ENCODE measurements at regions not wholly inside any gene's neighbourhood (a gene's known extent, or its start where the extent isn't known, plus 50 kb on each side); places are given as distances from the start of the nearest gene placed in this dataset.
"Not testable (repeated sequence)": the region's sequence is repeated elsewhere in the genome, so short reads cannot be mapped to it uniquely, and the experiment has no call there.

DNA sequence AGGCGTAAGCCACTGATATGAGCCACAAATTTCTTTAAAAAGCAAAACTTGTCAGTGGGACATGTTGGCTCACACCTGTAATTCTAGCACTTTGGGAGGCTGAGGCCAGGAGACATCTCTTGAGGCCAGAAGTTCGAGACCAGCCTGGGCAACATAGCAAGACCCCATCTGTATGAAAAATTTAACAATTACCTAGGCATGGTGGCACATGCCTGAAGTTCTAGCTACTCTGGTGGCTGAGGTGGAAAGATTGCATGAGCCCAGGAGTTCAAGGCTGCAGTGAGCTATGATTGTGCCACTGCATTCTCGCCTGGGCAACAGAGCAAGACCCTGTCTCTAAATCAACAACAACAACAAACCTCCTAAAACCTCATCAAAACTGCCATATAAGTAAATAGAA, 147.6 kb upstream of the BARHL2 start:
- DNase-seq (ENCODE audit: low read depth), result no peak

DNA sequence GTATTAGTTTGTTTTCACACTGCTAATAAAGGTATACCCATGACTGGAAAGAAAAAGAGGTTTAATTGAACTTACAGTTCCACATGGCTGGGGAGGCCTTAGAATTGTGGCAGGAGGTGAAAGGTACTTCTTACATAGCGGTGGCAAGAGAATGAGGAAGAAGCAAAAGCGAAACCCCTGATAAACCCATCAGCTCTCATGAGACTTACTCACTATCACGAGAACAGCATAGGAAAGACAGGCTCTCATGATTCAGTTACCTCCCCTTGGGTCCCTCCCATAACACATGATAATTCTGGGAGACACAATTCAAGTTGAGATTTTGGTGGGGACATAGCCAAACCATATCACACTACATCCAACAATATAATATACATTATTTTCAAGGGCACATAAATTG, 145.7 kb upstream of the BARHL2 start:
- no peak for DNase-seq (ENCODE audit: low read depth)

DNA sequence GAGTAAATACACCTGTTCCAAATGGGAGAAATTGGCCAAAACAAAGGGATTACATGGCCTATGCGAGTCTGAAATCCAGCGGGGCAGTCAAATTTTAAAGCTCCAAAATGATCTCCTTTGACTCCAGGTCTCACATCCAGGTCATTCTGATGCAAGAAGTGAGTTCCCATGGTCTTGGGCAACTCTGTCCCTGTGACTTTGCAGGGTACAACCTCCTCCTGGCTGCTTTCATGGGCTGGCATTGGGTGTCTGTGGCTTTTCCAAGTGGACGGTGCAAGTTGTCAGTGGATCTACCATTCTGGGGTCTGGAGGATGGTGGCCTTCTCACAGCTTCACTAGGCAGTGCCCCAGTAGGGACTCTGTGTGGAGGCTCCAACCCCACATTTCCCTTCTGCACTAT, 144.3 kb upstream of the BARHL2 start:
- not testable (repeated sequence) for DNase-seq (ENCODE audit: low read depth)

DNA sequence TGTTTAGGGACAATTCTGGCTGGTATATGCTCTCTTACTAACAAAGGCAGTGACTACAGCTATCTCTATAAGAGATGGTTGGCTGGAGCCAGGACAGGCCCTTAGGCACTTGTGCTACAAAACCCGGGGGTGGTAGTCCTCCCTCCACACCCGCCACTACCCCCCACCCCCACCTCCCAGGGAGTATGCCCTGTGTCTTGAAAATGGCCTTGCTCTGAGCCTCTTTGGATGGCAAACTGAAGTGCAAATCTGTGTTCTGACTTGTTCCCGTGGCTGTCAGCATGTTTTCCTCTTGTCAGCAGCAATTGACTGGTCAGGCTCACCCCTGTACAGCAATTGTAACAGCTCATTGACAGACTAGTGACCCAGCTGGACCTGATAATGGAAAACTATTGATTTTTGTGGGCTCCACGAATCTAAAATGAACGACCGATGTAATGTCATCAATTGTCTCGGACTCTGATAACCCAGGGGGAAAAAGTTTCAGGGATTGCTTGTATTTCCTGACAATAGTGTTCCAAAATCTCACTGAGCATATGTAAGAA, 139.4 kb upstream of the BARHL2 start:
- no peak for DNase-seq (ENCODE audit: low read depth)

DNA sequence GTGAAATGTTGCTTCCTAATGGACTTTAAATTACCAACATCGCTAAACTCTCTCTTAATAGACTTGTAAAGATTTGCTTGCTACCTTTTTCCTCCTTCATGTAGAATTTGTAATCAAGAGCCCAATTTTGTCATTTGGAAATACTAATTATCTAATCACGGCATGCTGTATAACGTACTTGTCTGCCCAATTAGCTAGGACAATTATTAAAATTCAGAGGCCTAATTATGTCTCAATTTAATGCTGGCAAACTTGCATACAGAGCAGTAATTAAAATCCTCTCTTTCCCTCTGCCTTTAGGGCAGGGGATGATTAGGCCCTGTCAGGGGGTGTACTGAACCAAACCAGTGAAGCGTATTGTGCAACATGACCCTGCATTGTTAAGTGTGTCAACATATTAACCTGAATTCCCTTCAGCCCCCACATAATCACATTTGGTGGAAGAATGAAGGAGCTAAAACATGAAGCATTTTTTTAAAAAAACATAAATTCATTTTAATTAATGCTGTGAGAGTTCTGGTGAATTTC, 137.4 kb upstream of the BARHL2 start:
- DNase-seq (ENCODE audit: low read depth), result no peak

DNA sequence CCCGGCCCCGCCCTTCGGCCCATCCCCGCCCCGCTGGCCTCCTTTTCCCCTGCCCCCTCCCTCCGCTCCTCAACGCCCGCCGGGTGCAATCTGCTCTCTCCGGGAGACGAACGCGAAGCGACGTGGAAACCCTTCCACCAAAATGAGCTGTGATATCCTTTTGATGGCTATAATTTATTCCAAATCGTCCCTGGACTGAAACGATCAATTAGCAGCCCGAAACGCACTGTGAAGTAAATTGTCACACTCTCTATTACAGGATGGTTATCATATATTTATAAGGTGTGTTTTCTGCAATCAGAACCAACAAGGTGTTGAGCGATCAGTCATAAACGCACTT, 134.6 kb upstream of the BARHL2 start:
- DNase-seq (ENCODE audit: low read depth), result no peak

DNA sequence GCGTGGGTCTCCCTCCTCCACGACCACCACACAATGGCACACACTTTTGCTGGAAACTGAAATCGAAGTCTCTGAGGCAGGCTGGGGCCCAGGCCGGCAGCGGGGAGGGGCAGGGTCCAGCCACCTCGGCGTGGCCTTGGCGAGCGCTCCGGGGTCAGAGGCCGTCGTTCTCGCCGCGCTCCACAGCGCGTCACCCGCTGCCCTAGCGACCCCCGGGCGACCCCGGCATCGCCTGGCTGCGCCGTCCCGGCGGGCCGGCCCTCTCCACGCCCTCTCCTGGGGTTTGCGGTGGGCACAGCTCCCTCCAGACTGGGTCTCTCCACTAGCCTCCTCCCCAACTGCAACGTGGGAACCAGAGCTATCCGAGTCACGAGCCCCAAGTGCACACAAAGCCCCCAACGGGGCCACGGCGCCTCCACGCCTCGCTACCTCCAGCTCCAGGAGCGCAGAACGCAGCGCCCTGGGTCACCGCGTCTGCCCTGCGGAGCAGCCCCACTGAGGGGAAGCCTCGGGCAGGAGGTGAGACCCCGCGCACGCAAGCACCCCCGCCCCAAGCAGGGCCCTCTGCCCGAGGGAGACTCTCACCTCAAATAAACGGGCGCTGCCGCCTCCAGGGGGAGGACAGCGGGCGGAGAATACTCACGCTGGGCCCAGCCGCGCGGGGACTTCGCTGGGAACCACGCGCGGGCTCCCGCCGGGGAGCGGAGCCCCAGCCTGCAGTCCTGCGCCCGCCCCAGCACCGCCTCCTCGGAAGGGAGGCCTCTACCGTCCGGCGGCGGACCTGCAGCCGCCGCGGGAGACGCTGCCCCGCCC, 134.0 kb upstream of the BARHL2 start:
- DNase-seq (ENCODE audit: low read depth), result peak; percentile 39

DNA sequence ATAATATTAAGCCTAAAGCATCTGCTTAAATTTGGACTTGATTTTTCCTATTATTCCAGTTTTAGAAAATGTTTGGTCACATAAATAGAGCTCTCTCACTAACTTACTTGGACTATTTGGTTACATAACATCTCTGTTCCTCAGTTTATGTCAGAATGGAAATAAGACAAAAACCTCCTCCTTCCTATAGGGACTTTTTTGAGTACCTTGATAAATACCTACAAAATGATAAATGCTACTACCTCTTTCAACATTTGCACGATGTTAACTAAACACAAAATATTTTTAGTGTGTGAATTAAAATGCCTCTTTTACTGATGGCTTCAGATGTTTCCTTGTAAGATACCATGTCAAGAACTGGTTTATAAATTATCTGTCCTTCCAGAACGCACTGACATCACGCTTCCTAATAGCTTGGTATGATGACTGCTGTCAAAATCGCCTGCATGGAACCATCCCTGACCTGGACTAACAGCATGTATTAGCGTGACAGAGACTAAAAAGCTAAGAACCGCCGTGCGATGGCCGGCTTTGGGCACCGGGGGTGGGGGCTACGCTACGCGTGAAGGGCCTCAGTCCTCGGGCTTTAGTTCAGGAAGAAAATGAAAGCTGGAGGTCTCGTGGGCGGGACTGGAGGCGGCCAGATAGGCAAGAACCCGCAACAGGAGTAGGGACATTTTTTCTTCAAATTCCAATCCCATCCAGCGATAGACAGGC, 133.2 kb upstream of the BARHL2 start:
- DNase-seq (ENCODE audit: low read depth), result no peak

DNA sequence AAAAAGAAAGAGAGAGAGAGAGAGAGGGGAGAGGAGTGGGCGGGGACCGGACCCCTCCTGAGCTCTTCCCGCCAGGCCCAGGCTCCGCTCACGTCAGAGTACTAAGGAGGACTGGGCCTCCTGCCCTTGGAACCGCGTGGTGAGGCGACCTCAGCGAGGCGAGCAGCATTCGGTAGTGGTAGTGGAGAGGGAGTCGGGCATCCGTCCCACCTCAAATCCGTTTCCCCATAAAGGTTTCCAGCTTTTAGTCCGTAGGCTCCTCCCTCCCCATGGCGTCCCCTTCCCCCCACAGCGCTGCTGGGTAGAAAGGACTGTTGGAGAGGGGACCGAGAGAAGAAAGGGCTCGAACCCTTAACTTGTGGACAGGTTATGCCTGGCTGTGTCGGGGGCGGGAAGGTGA, 124.4 kb upstream of the BARHL2 start:
- no peak for DNase-seq (ENCODE audit: low read depth)

DNA sequence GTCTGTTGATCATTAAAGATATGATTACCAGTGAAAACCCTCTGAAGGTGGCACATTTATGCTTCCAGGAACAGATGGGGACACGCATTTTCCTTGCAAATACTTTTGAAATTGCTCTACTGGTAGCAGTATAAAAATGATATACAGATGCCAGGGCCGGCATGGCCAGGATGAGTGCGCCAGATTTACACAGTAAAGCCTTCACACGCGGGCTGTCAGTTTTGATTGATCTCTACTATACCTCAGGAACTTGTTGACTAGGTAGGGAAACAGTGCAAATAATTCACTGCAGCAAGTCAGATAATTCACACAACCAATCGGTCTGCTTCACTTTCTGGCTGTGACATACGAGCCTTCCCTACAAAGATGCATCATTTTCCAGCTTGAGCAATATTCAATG, 123.2 kb upstream of the BARHL2 start:
- DNase-seq (ENCODE audit: low read depth), result no peak

DNA sequence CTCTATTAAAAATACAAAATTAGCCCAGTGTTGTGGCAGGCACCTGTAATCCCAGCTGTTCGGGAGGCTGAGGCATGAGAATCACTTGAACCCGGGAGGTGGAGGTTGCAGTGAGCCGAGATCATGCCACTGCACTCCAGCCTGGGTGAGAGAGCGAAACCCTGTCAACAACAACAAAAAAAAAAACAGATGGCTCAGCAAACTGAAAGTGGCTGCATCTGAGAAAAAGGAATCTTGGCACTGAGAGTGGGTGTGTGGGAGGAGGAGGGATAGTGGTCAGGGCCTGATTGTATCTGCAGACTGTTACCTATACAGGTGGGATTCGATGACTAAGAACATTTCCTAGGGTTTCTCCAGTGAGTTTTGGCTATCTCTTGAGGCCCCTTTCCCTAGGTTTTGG, 122.2 kb upstream of the BARHL2 start:
- DNase-seq (ENCODE audit: low read depth), result no peak

DNA sequence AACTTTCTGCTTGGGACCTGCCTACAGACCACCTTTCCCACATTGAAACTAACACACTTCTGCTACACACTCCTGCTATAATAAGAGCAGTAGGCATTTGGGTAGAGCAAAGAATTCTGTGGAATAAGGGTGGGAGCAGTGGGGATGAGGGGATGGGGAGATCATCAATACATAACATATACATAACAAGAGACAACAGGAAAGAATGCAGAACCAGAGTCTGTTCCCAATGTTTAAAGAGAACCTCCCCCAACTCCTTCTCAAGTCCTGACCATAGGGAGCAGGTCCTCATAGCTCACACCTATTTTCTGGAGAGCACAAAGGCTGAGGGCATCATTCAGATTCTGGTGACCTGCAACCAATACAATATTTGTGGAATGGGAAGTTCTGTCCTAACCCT, 121.6 kb upstream of the BARHL2 start:
- no peak for DNase-seq (ENCODE audit: low read depth)

DNA sequence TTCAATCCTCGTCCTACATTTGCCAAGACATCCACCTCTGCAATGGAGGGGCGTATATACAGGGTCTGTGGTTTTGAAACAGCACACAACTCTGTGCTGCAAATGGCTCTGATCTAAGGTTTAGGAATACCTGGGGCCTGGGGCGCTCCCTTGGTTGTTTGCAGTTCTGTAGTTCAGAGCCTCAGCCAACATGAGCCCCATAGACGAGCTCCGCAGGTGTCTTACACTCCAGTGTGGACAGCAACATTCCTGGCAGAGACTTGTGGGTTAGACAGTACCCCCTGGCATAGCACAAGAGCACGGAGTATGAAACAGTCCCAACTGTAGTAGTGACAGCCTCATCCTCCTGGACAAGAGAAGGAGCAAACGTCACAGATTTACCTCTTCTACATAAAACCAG, 120.3 kb upstream of the BARHL2 start:
- no peak for DNase-seq (ENCODE audit: low read depth)

DNA sequence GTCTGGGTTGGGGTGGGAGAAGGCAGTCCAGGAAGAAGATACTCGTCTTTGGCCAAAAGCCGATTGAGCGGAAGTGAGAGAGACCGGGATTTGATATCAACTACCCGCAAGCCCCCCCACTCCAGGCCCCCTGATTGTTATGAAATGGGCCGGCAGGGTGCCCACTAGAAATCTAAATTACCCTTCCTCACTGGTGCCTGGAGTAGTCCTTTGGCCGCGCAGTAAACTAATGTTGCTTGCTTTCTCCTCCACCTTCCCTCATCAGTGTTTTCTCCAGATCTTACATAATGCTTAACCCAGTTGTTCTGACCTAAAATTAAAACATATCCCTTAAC, 119.2 kb upstream of the BARHL2 start:
- no peak for DNase-seq (ENCODE audit: low read depth)

DNA sequence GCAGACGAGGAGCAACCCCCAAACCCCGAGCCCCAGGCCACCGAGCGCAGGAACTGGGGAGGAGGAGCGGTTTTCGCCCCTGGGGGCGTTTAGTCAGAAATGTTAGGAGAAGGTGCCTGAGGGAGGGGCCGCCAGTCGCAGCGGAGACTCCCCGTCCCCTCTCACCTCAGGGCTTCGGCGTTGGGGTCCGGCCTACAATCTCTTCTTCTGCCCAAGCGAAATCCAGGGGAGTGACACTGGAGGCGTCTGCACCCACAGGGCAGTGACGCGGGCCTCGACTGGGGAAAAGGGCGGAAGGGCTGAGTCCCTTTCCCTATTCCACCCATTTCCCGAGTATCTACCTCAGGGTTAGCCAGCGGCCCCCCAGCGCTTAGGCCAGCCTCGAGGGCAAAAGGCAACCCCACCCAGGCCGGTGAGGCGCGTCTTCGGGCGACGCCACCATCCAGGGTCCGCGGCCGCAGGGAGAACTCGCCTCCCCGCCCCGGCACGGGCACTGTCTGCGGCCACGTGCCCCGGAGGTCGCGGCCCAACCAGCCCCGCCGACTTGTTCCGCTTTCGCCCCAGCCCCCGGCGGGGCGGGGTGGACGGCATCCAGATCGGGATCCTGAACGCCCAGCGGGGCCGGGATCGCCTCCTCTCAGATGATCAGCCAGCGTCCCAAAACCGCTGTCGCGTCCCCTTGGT, 118.7 kb upstream of the BARHL2 start:
- no peak for DNase-seq (ENCODE audit: low read depth)

DNA sequence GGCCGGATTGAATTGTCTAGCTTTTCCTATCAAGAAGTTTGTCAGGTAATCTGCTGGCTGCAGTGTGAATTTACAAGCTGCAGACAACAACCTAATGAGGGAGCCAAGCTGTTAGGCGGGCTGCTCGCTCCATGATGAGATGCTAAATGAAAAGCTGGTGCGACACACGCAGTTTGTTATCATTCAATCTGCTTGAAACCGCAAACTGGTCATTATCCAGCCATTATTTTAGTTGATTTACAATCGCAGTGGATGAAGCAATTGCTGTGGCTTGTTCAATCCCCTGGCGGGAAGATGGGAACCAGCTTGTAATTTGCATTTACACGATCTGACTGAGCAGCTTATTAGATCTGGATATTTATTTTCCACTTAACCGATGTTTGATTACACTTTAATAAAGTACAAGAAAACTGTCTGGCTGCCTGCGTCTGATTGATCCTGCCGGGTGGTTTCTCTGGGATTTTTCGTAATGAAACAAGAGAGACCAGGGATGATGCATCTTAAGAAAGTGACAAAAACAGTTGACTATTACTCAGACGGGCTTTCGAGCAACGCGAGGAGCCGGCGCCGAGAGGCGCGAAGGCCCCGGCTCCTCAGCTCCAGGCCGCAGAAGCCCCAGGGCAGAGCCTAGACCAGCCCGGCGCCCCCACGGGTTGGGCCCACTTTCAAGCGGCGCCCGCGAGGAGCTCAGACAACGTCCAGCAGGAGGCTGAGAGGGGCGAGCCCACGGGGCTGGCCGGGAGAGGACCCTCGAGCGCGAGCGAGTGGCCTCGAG, 118.0 kb upstream of the BARHL2 start:
- DNase-seq (ENCODE audit: low read depth), result no peak

DNA sequence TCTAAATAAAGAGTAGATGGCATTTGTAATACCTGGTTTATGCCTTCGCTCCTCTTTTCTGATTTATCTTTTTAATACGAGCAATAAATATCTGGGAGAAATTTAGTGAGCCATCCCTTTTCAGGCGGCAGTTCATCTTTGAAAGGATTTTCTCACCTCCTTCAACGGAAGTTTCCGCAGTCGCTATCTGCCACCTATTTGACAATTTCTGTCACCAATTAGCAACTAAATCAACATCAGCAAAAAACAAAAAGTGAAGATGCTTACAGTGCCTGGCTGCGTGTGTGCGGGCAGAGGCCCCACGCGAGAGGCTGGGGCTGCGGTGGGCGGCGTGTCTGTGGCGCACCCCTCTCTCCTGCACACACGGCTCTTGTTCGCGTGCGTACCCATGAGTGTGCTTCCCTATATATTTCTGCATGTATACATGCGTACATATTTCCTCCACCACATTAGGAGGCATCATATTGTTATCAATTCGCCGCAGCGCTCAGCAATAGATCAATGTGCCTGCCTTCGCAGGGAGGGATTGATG, 117.3 kb upstream of the BARHL2 start:
- no peak for DNase-seq (ENCODE audit: low read depth)

DNA sequence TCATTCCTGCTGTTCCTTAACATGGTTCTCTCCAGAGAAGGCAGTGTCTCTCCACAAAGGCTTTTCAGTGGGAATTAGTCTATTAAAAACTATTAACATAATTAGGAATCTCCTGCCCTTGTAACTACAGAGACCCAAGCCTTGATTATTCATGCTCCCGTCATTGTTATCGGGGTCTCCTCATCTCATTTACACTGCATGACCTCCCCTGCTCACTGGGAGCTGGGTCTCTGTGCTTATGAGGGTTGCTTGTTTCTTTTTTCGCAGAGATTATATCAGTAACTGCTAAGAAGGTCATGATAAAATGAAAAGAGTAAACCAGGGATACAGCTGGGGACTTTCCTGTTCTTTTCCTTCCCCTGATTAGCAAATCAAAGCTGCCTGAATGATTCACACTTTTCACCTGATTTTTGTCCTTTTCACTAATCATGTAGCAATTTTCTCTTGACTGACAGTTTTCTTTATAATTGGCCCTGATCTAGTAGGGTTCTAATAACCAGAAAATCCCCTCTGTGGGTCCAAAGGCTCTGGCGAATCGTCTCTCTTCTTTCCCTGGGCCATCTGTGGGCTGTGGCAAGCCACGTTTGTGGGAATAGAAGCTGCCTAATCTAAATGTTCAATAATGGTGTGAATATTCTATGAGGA, 116.5 kb upstream of the BARHL2 start:
- no peak for DNase-seq (ENCODE audit: low read depth)

DNA sequence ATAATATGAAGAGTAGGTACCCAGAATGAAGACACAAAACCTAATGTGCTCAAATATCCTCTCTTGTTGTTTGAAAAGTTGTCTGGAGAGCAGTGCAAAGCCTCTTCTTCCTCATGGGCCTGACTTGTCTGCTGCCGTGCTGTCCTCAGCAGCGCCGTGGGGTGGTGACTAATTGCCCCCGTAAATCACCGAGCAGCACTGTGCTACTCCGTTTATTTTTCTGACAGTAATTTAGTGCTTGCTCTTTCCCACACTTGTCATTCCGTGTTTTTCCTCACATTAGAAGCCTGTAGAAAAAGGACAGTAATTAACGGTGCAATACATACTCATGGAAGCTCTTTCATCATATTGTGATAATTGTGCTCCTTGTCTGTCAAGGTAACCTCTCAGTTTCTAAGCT, 114.8 kb upstream of the BARHL2 start:
- no peak for DNase-seq (ENCODE audit: low read depth)

DNA sequence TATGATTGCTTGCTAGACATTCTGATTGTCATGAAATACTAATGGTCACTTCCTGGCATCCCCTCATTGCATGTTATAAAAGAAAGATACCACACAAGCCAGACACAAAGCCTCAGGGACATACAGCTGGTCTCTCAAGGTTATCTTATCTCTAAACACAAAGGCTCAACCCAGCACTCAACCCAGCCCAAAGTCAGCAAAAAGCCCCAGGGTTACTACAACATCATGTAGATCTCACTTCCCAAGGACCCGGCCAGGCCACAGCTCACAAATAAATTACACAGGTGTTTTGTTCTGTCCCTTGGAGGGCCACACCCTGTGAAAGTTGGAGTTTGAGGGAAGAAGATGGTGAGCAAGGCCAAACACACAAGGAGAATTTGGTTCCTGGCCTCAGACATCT, 109.7 kb upstream of the BARHL2 start:
- DNase-seq (ENCODE audit: low read depth), result no peak

DNA sequence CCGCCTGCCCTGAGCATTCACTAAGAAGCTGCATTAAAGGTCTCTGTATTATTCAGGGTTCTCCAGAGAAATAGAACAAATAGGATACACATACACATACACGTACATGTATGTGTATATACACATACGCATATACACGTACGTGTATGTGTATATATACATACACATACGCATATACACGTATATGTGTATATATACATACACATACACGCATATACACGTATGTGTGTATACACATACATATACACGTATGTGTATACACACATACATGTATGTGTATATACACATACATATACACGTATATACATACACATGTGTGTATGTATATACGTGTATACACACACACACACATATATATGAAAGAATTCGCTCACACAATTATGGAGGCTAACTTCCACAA, 108.9 kb upstream of the BARHL2 start:
- DNase-seq (ENCODE audit: low read depth), result no peak
